ENCODE measurements at regions not wholly inside any gene's neighbourhood (a gene's known extent, or its start where the extent isn't known, plus 50 kb on each side); places are given as distances from the start of the nearest gene placed in this dataset.

DNA sequence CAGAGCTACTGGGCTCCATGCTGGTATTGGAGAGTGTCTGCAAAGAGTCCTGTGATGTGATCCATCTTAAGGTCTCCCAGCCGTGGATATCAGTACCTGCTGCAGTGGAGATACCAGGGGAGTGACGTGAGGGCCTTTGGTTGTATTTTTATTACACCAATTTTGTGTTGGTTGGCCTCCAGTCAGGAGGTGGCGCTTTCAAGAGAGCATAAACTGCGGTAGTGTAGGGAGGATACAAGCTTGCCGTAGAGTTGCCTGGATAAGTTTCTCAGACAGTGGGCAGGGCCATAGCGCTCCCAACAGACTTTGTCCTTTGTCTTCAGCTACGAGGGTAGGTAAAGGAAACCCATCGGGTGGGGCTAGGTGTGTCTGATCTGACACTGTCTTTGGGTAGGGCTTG is 113.0 kb upstream of the CEP162 start:
- TF ChIP-seq, protein P1, sequence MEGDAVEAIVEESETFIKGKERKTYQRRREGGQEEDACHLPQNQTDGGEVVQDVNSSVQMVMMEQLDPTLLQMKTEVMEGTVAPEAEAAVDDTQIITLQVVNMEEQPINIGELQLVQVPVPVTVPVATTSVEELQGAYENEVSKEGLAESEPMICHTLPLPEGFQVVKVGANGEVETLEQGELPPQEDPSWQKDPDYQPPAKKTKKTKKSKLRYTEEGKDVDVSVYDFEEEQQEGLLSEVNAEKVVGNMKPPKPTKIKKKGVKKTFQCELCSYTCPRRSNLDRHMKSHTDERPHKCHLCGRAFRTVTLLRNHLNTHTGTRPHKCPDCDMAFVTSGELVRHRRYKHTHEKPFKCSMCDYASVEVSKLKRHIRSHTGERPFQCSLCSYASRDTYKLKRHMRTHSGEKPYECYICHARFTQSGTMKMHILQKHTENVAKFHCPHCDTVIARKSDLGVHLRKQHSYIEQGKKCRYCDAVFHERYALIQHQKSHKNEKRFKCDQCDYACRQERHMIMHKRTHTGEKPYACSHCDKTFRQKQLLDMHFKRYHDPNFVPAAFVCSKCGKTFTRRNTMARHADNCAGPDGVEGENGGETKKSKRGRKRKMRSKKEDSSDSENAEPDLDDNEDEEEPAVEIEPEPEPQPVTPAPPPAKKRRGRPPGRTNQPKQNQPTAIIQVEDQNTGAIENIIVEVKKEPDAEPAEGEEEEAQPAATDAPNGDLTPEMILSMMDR (IDR thresholded peaks at IDR 0.05), result no peak
- no peak for TF ChIP-seq POLR2AphosphoS5 (IDR thresholded peaks at IDR 0.05)
